ENCODE measurements at regions not wholly inside any gene's neighbourhood (a gene's known extent, or its start where the extent isn't known, plus 50 kb on each side); places are given as distances from the start of the nearest gene placed in this dataset.

DNA sequence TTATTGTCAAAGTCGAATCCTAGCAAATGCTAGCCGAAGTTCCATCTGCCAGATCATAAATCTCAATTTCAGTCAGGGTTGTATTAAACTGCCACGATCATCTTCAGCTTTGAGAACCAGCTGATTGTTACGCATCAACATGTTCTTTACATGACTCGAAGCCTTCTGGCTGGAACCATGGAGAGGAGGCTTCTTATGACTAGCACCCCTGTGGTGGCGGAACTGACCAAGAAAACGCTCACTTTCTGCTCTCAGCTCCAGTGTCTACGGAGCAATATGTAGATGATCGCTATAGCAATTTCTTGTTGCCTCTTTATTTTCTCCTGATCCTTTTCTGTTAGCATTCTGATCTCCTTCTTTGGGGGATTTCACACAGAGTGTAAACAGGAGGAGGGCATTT is 479.4 kb upstream of the SLC35B3 start:
- TF ChIP-seq RAD21 (IDR thresholded peaks at IDR 0.05; ENCODE audit: low read depth): no peak
- no peak for TF ChIP-seq YY1 (IDR thresholded peaks at IDR 0.05; ENCODE audit: low read depth)
- no peak for TF ChIP-seq EP300 (IDR thresholded peaks at IDR 0.05; ENCODE audit: borderline replicate concordance)
- no peak for TF ChIP-seq CREB1 (IDR thresholded peaks at IDR 0.05; ENCODE audit: low read depth)
- TF ChIP-seq TAF1 (IDR thresholded peaks at IDR 0.05; ENCODE audit: low read depth): no peak
- TF ChIP-seq, protein P1, sequence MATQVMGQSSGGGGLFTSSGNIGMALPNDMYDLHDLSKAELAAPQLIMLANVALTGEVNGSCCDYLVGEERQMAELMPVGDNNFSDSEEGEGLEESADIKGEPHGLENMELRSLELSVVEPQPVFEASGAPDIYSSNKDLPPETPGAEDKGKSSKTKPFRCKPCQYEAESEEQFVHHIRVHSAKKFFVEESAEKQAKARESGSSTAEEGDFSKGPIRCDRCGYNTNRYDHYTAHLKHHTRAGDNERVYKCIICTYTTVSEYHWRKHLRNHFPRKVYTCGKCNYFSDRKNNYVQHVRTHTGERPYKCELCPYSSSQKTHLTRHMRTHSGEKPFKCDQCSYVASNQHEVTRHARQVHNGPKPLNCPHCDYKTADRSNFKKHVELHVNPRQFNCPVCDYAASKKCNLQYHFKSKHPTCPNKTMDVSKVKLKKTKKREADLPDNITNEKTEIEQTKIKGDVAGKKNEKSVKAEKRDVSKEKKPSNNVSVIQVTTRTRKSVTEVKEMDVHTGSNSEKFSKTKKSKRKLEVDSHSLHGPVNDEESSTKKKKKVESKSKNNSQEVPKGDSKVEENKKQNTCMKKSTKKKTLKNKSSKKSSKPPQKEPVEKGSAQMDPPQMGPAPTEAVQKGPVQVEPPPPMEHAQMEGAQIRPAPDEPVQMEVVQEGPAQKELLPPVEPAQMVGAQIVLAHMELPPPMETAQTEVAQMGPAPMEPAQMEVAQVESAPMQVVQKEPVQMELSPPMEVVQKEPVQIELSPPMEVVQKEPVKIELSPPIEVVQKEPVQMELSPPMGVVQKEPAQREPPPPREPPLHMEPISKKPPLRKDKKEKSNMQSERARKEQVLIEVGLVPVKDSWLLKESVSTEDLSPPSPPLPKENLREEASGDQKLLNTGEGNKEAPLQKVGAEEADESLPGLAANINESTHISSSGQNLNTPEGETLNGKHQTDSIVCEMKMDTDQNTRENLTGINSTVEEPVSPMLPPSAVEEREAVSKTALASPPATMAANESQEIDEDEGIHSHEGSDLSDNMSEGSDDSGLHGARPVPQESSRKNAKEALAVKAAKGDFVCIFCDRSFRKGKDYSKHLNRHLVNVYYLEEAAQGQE (IDR thresholded peaks at IDR 0.05; ENCODE audit: low read depth): no peak
- TF ChIP-seq CEBPB (IDR thresholded peaks at IDR 0.05): no peak
- TF ChIP-seq NFIC (IDR thresholded peaks at IDR 0.05): no peak

All from Ishikawa (cell line).